Stimulated activated naive CD4-positive, alpha-beta T cell treated with Interleukin-2 at 50 U/mL for 16 hours (primary cell): ENCODE measurements at regions not wholly inside any gene's neighbourhood (a gene's known extent, or its start where the extent isn't known, plus 50 kb on each side); places are given as distances from the start of the nearest gene placed in this dataset.
"Not testable (repeated sequence)": the region's sequence is repeated elsewhere in the genome, so short reads cannot be mapped to it uniquely, and the experiment has no call there.

Source experiments
- DNase-seq: peaks from one replicate; lab custom pipeline; 2025; lab: John Stamatoyannopoulos, UW

GRCh38 chr9:41367301-41367700 is 178.2 kb upstream of the ZNG1F start:
- DNase-seq = not testable (repeated sequence)

GRCh38 chr9:41361790-41362189 is 172.7 kb upstream of the ZNG1F start:
- not testable (repeated sequence) for DNase-seq

- DNase-seq = not testable (repeated sequence)
These were observed 170.0 kb upstream of the ZNG1F start for GRCh38 chr9:41359116-41359515.

GRCh38 chr9:41358682-41359081 is 169.6 kb upstream of the ZNG1F start:
- DNase-seq = peak; percentile 78

- DNase-seq = not testable (repeated sequence)
These were observed 168.8 kb upstream of the ZNG1F start for GRCh38 chr9:41357918-41358404.

- DNase-seq = not testable (repeated sequence)
These were observed 168.2 kb upstream of the ZNG1F start for GRCh38 chr9:41357350-41357748.

GRCh38 chr9:41356588-41357349 is 167.7 kb upstream of the ZNG1F start:
- DNase-seq = peak; percentile 88

- DNase-seq = not testable (repeated sequence)
These were observed 166.8 kb upstream of the ZNG1F start for GRCh38 chr9:41355712-41356450.

- DNase-seq = not testable (repeated sequence)
These were observed 165.9 kb upstream of the ZNG1F start for GRCh38 chr9:41354978-41355377.

GRCh38 chr9:41354060-41354934 is 165.2 kb upstream of the ZNG1F start:
- not testable (repeated sequence) for DNase-seq

GRCh38 chr9:41353026-41353425 is 163.9 kb upstream of the ZNG1F start:
- not testable (repeated sequence) for DNase-seq

- not testable (repeated sequence) for DNase-seq
These were observed 163.3 kb upstream of the ZNG1F start for GRCh38 chr9:41352390-41352789.

- not testable (repeated sequence) for DNase-seq
These were observed 158.8 kb upstream of the ZNG1F start for GRCh38 chr9:41347893-41348292.

GRCh38 chr9:41332562-41332961 is 143.4 kb upstream of the ZNG1F start:
- not testable (repeated sequence) for DNase-seq

GRCh38 chr9:41321277-41321676 is 132.2 kb upstream of the ZNG1F start:
- DNase-seq = not testable (repeated sequence)

GRCh38 chr9:41308953-41309352 is 119.8 kb upstream of the ZNG1F start:
- not testable (repeated sequence) for DNase-seq

GRCh38 chr9:41285744-41286143 is 96.6 kb upstream of the ZNG1F start:
- DNase-seq = not testable (repeated sequence)

- DNase-seq = not testable (repeated sequence)
These were observed 91.5 kb upstream of the ZNG1F start for GRCh38 chr9:41280299-41281238.

GRCh38 chr9:41279437-41279836 is 90.3 kb upstream of the ZNG1F start:
- DNase-seq = not testable (repeated sequence)

- not testable (repeated sequence) for DNase-seq
These were observed 89.9 kb upstream of the ZNG1F start for GRCh38 chr9:41279033-41279432.
